ENCODE measurements at regions not wholly inside any gene's neighbourhood (a gene's known extent, or its start where the extent isn't known, plus 50 kb on each side); places are given as distances from the start of the nearest gene placed in this dataset.

- ATAC-seq (no peak), DNase-seq (no peak), FAIRE-seq (no peak)
- no peaks in the 10 kb centered on the region for H3K9me3 ChIP-seq
- no peaks in the 10 kb centered on the region for H3K36me3 ChIP-seq
- WGBS, 2 donors = 71 to 87% methylated on average over 5 of the region's 5 CpGs
- H3K27me3 ChIP-seq = peaks cover 0 to 7% (median 0%) of the 10 kb centered on the region in 4 donors
- intact Hi-C loops (cut with DNase I) = no loop called here
- H3K4me1 ChIP-seq = no peaks in the 10 kb centered on the region
- H3K27ac ChIP-seq = no peak overlapping the region
- no peak overlapping the region for H3K4me3 ChIP-seq
- TF ChIP-seq CTCF (IDR thresholded peaks at IDR 0.05) = no peak
Observed at GRCh38 chr10:63066606-63067005, 66.5 kb upstream of the NRBF2 start.

GRCh38 chr10:63064706-63065105 is 68.4 kb upstream of the NRBF2 start:
- intact Hi-C loops (cut with DNase I) = no loop called here
- no peak overlapping the region for H3K27ac ChIP-seq
- H3K36me3 ChIP-seq = no peaks in the 10 kb centered on the region
- FAIRE-seq (no peak), DNase-seq (no peak), ATAC-seq (no peak)
- no peaks in the 10 kb centered on the region for H3K4me1 ChIP-seq
- no peak for TF ChIP-seq CTCF (IDR thresholded peaks at IDR 0.05)
- no peak overlapping the region for H3K4me3 ChIP-seq
- H3K9me3 ChIP-seq = no peaks in the 10 kb centered on the region
- H3K27me3 ChIP-seq = peaks cover 0 to 7% (median 0%) of the 10 kb centered on the region in 4 donors
- 42 to 48% methylated on average over 4 of the region's 4 CpGs for WGBS, 2 donors

- Histone ChIP-seq H3K4me3 (no peak overlapping the region), H3K27me3 (peaks cover 0 to 7% (median 2%) of the 10 kb centered on the region in 4 donors), H3K36me3 (no peaks in the 10 kb centered on the region), H3K27ac (no peak overlapping the region), H3K9me3 (no peaks in the 10 kb centered on the region), H3K4me1 (no peaks in the 10 kb centered on the region)
- FAIRE-seq (no peak), DNase-seq (no peak), ATAC-seq (no peak)
- intact Hi-C loops (cut with DNase I) = no loop called here
- no peak for TF ChIP-seq CTCF (IDR thresholded peaks at IDR 0.05)
Observed at GRCh38 chr10:63058236-63058635, 74.9 kb upstream of the NRBF2 start.

GRCh38 chr10:63057509-63057908 is 75.6 kb upstream of the NRBF2 start:
- DNase-seq (no peak), ATAC-seq (no peak), FAIRE-seq (no peak)
- H3K4me1 ChIP-seq = no peaks in the 10 kb centered on the region
- TF ChIP-seq CTCF (IDR thresholded peaks at IDR 0.05) = no peak
- H3K4me3 ChIP-seq = no peak overlapping the region
- WGBS, 2 donors = 59 to 68% methylated on average over 10 of the region's 10 CpGs
- H3K27ac ChIP-seq = no peak overlapping the region
- H3K36me3 ChIP-seq = no peaks in the 10 kb centered on the region
- H3K27me3 ChIP-seq = peaks cover 0 to 7% (median 2%) of the 10 kb centered on the region in 4 donors
- no peaks in the 10 kb centered on the region for H3K9me3 ChIP-seq
- intact Hi-C loops (cut with DNase I) = no loop called here

- 56 to 59% methylated on average over 3 of the region's 3 CpGs for WGBS, 2 donors
- no peak for ATAC-seq
- intact Hi-C loops (cut with DNase I) = no loop called here
- no peak for FAIRE-seq
- no peak for TF ChIP-seq CTCF (IDR thresholded peaks at IDR 0.05)
- H3K4me3 ChIP-seq = no peak overlapping the region
- H3K4me1 ChIP-seq = no peaks in the 10 kb centered on the region
- peaks cover 0 to 7% (median 2%) of the 10 kb centered on the region in 4 donors for H3K27me3 ChIP-seq
- no peak for DNase-seq
- no peak overlapping the region for H3K27ac ChIP-seq
- H3K9me3 ChIP-seq = no peaks in the 10 kb centered on the region
- no peaks in the 10 kb centered on the region for H3K36me3 ChIP-seq
Observed at GRCh38 chr10:63055705-63056104, 77.4 kb upstream of the NRBF2 start.

Measured in pancreas (tissue), 10 donors.